GM10266 (cell line): ENCODE measurements at regions not wholly inside any gene's neighbourhood (a gene's known extent, or its start where the extent isn't known, plus 50 kb on each side); places are given as distances from the start of the nearest gene placed in this dataset.

Experiments used
- DNase-seq: peaks from one replicate; pipeline ENCODE4 v3.0.0; 2012; ENCODE audit errors: extremely low spot score
- TF ChIP-seq, protein P1 (sequence below): IDR thresholded peaks from 2 replicates; pipeline ENCODE4 v1.5.1; 2012; ENCODE audit warnings: mild to moderate bottlenecking, low read depth; ENCODE audit not compliant: control insufficient read depth, insufficient read depth; ENCODE audit errors: missing control alignments

DNA sequence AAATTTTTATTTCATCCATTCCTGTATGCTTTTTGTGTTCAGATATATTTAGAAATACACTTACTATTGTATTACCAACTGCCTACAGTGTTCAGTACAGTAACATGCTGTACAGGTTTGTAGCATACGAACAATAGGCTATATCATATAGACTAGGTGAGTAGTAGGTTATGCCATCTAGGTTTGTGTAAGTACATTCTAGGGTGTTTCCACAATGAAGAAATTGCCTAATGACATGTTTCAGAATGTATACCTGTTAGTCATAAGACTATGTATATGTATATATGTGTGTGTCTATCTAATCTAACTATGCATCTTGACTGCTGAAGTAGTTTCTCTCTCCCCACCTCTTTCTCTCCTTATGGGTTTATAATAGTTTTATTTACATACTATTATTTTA, 51.5 kb upstream of the BTC start:
- TF ChIP-seq, protein P1, sequence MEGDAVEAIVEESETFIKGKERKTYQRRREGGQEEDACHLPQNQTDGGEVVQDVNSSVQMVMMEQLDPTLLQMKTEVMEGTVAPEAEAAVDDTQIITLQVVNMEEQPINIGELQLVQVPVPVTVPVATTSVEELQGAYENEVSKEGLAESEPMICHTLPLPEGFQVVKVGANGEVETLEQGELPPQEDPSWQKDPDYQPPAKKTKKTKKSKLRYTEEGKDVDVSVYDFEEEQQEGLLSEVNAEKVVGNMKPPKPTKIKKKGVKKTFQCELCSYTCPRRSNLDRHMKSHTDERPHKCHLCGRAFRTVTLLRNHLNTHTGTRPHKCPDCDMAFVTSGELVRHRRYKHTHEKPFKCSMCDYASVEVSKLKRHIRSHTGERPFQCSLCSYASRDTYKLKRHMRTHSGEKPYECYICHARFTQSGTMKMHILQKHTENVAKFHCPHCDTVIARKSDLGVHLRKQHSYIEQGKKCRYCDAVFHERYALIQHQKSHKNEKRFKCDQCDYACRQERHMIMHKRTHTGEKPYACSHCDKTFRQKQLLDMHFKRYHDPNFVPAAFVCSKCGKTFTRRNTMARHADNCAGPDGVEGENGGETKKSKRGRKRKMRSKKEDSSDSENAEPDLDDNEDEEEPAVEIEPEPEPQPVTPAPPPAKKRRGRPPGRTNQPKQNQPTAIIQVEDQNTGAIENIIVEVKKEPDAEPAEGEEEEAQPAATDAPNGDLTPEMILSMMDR = no peak
- DNase-seq = no peak
